GM12873 (cell line): ENCODE measurements at regions not wholly inside any gene's neighbourhood (a gene's known extent, or its start where the extent isn't known, plus 50 kb on each side); places are given as distances from the start of the nearest gene placed in this dataset.

Experiments used
- TF ChIP-seq, protein P1 (sequence below): IDR thresholded peaks from 2 replicates; pipeline ENCODE4 v1.5.1; 2012; ENCODE audit warnings: low read depth, mild to moderate bottlenecking, moderate library complexity, low read length, control low read depth; ENCODE audit not compliant: insufficient read depth; ENCODE audit errors: missing control alignments

DNA sequence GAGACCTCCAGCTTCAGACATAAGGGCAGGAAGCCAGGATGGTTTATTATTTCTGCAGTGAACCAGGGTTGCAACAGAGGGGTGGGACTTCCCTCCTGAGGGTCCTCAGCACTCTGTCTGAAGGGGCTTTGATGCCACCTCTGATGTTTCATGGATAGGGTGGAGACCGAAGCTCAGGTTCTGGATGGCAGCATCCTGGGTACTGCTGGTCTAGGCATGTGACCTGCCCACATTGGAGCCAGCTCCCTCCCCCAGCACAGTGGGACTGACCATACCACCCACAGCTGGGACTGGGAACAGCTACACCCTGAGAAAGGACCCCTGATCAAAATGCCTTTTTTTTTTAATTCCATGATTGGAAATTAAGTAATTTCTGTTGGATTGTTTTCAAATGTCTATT is 355.2 kb downstream of the ZNF516 start:
- TF ChIP-seq, protein P1, sequence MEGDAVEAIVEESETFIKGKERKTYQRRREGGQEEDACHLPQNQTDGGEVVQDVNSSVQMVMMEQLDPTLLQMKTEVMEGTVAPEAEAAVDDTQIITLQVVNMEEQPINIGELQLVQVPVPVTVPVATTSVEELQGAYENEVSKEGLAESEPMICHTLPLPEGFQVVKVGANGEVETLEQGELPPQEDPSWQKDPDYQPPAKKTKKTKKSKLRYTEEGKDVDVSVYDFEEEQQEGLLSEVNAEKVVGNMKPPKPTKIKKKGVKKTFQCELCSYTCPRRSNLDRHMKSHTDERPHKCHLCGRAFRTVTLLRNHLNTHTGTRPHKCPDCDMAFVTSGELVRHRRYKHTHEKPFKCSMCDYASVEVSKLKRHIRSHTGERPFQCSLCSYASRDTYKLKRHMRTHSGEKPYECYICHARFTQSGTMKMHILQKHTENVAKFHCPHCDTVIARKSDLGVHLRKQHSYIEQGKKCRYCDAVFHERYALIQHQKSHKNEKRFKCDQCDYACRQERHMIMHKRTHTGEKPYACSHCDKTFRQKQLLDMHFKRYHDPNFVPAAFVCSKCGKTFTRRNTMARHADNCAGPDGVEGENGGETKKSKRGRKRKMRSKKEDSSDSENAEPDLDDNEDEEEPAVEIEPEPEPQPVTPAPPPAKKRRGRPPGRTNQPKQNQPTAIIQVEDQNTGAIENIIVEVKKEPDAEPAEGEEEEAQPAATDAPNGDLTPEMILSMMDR = no peak

DNA sequence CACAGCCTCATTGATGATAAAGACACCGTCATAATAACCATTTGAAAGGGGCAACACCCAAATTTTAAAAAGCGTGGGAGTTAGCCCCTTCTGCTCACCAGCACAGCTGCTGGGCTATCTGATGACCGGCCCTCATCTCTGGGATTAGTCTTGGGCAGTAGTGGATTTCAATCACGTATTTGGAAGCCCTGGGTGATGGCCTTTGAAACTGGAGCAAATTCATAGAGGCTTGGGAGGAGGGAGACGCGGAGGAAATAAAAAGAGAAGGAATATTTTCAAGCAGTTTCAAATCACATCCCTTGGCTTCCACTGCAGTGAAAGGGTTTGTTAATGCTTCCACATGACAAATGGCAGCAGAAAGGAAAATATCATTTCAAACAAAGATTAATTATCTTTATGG is 357.8 kb downstream of the ZNF516 start:
- TF ChIP-seq, protein P1 = no peak

DNA sequence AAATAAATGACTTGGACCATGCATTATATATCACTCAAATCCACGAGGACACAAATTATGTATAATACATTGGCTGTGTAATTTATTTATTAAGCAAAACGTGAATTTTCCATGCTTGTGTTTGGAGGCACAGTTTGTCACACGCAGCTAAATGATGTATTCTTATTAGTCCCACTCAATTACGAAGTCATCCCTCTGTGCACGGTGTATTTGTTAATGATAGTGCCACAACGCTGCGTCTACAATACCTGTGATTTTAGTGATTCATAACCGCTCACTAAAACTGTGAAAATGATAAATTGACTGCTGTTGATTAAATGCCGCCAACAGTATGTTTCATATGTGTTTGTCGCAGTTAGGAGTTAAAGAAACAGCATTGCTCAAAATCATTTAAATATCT is 358.3 kb downstream of the ZNF516 start:
- TF ChIP-seq, protein P1 = no peak

DNA sequence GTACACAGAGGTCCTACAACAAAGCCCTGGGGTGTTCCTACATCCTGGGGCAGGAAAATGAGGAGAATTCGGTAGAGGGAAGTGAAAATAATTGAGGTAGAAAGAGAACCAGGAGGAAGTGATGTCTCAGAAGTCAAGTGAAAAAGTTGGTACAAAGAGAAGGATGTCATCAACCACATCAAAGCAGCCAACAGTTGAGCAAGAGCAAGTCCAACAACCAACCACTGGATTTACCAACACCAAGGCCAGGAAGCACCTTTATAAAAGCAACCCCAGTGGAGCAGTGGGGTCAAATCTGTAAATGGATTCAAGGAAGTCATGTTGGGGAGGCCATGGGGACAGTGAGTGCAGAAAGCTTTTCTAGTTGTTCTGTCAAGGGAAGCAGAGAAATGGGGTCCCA is 360.4 kb downstream of the ZNF516 start:
- TF ChIP-seq, protein P1 = no peak

DNA sequence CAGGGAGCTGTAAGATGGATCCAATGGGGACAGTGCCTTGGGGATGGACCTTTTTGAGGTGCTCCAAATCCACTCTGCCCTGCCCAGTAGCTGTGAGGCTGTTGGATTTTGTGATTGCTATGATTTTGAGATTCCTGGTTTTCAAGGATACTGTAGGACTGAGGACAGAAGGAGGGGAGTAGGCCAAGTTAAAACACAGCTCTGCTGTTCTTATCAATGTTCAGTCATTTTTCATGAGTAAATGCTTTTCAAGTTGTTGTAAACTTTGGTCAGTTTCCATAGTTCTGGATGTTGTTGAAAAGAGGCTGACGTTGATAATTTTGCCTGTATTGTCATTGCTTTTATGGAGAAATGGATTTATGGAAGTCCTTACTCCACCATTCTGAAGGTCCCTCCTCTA is 361.2 kb downstream of the ZNF516 start:
- TF ChIP-seq, protein P1 = no peak

DNA sequence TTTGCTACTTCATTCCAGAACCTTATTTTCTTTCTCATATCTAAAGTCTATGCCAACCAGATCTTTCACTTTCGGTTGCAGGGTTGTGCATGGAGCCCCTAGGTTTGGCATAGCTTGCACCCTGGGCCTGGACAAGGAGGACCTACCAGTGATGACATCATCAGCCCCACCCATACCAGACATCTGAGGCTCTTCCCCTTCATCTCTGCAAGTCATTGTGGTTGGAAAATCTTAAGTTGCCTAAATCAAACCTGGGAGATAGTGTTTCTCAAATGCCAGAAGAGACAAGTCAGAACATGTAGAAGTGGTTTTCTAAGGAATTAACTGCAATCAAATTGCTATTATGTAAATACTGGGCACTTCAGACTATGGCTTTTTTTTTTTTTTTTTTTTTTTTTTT is 363.3 kb downstream of the ZNF516 start:
- TF ChIP-seq, protein P1 = no peak

DNA sequence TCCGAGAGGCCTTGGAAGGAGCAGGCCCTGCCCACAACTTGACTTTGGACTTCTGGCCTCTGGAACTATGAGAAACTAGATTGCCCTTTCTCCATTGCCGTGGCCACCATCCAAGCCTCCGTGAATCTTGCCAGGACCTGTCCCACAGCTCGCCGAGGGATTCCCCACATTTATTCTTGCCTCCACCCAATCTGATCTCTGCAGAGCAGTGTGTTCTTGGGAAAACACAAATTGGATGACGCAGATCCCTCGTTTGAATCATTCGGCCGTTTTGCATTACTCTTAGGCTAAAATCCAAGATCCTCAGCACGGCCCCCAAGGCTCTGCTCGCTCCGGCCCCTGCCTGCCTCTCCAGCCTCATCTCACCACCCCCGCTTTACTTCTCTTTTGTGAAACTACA is 364.2 kb downstream of the ZNF516 start:
- TF ChIP-seq, protein P1 = no peak
